Adipocyte (in vitro differentiated cells): ENCODE measurements at regions not wholly inside any gene's neighbourhood (a gene's known extent, or its start where the extent isn't known, plus 50 kb on each side); places are given as distances from the start of the nearest gene placed in this dataset.
A peak's percentile ranks its signal among the peaks of the same experiment; 100 is the strongest.

Source experiments
- DNase-seq: peaks from one replicate; pipeline ENCODE4 v3.0.0-alpha.2; 2015; ENCODE audit warnings: low read depth
- H3K27me3 ChIP-seq: replicated peaks from 2 replicates; pipeline ENCODE4 v1.7.0; 2013; ENCODE audit warnings: mild to moderate bottlenecking, low read length, moderate library complexity; ENCODE audit not compliant: control insufficient read depth, insufficient read depth
- H3K36me3 ChIP-seq: 2 replicates; pipeline ENCODE4 v1.7.0; 2013; ENCODE audit warnings: low read length, mild to moderate bottlenecking, moderate library complexity; ENCODE audit not compliant: control insufficient read depth, insufficient read depth, severe bottlenecking
- H3K4me1 ChIP-seq: 2 replicates; pipeline ENCODE4 v1.7.0; 2013; ENCODE audit warnings: mild to moderate bottlenecking, low read length, moderate library complexity; ENCODE audit not compliant: control insufficient read depth, insufficient read depth
- H3K4me3 ChIP-seq: 2 replicates; pipeline ENCODE4 v1.7.0; 2013; ENCODE audit warnings: mild to moderate bottlenecking, low read length, moderate library complexity
- H3K9ac ChIP-seq: 2 replicates; pipeline ENCODE4 v1.7.0; 2013; ENCODE audit warnings: mild to moderate bottlenecking, low read length, moderate library complexity
- H3K9me3 ChIP-seq: 2 replicates; pipeline ENCODE4 v1.7.0; 2013; ENCODE audit warnings: mild to moderate bottlenecking, low read length, moderate library complexity; ENCODE audit not compliant: control insufficient read depth

DNA sequence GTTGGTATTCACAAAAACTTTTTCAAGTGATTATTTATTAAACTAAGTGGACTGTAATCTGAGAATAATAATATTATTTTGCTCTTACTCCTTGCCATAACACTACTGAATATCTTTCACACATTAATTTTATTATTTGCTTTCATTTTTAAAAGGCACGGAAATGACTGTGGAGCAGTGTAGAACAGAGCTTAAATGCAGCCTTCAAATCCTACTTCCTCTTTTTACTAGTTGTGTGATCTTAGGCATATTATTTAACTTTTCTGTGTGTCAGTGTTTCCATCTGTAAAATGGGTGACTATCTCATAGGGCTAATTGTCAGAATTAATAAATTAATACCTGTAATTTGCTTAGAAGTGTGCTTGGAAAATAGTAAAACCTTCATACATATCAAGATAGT, 55.5 kb upstream of the SLC8A1 start:
- no peak for DNase-seq
- peaks cover 11% of the 10 kb centered on the region for H3K4me1 ChIP-seq
- no peaks in the 10 kb centered on the region for H3K36me3 ChIP-seq
- H3K4me3 ChIP-seq, result no peak overlapping the region
- H3K9me3 ChIP-seq, result no peaks in the 10 kb centered on the region
- no peaks in the 10 kb centered on the region for H3K27me3 ChIP-seq
- no peak overlapping the region for H3K9ac ChIP-seq

DNA sequence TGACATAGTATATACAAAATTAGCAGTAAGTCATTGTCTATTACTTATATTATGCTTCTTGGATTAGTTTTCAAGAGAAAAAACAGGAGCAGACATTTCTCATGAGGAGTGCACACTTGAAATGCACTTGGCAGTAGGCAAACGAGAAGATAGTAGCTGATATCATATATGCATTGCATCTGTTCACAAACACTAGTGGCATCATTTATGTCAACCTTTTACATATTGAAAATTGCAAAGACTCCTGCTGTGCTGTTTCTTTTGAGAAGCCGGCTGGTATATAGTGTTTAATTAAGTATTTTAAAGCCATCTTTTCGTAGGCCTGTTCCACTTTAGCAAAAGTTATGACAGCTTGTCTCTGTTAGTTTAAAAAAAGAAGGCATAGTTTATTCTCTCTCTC, 58.4 kb upstream of the SLC8A1 start:
- no peak for DNase-seq
- Histone ChIP-seq H3K4me3 (no peak overlapping the region), H3K36me3 (no peaks in the 10 kb centered on the region), H3K9ac (no peak overlapping the region), H3K4me1 (peaks cover 18% of the 10 kb centered on the region), H3K27me3 (no peaks in the 10 kb centered on the region), H3K9me3 (no peaks in the 10 kb centered on the region)

DNA sequence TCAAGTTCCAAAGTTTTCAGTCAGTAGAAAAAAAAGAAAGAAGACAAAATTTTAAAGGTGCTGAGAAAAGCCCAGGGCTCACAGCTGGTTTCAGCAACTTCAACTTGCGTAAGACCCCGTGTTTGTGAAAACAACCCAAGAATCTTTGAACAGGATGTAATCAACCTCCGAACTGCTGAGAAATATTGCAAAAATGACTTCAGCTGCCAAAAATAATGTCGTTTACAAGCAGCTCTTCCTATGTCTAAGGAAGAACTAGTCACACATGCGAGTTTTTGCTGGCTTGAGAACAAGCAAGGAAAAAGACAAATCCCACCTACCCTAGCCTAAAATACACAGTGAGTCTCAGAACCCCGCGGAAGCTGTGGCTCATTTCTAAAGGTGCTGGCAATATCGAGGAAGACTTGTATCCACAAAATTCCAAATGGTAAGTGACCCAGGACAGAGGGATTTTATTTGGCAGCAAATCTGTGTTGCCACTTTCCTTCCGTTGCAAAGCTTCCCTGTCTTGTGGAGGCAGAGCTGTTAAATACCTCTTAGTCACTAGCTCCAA, 59.8 kb upstream of the SLC8A1 start:
- peak overlapping the region; percentile 76 for H3K4me3 ChIP-seq
- H3K9me3 ChIP-seq, result no peaks in the 10 kb centered on the region
- peaks cover 18% of the 10 kb centered on the region for H3K4me1 ChIP-seq
- peak overlapping the region; percentile 70 for H3K9ac ChIP-seq
- H3K36me3 ChIP-seq, result no peaks in the 10 kb centered on the region
- no peaks in the 10 kb centered on the region for H3K27me3 ChIP-seq
- peak; percentile 91 for DNase-seq

DNA sequence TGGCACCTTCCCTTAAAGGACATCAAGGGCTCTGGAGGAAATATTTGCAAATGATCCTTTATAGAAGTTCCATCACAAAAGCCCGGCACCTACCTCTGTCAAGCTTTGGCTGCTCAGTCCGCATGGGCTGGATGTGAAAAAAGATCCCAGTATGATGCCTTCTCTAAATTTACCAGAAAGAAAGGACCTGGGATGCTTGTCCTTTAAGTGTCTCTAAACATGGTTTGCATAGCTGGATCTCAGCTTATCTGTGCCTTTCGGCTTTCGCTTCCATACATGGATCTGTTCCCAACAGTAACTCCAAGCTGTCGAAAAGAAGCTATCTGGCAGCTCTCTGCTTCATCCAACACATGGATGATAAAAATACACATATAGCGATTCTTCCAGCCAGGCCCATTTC, 60.4 kb upstream of the SLC8A1 start:
- no peak for DNase-seq
- Histone ChIP-seq H3K36me3 (no peaks in the 10 kb centered on the region), H3K4me1 (peaks cover 18% of the 10 kb centered on the region), H3K9me3 (no peaks in the 10 kb centered on the region), H3K27me3 (no peaks in the 10 kb centered on the region), H3K4me3 (peak overlapping the region; percentile 76), H3K9ac (peak overlapping the region; percentile 70)

DNA sequence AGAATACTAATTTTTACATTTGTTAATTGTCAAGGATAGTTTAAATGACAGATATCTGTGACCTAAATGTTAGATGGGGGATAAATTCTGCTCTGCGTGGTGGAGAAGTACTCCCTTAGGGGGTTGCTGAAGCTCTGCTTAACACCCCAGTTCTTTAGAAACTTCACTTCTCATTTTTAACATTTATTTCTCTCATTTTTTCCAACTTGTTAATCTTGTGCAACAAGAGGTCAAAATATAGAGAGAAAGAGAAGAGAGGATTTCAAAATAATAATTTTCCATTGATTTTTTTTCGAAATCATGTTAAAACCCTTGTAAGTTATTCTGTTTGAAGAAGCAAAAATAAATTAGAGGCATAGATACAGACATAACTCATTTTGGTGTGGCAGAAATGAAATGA, 61.3 kb upstream of the SLC8A1 start:
- Histone ChIP-seq H3K9ac (no peak overlapping the region), H3K9me3 (no peaks in the 10 kb centered on the region), H3K4me3 (no peak overlapping the region), H3K36me3 (no peaks in the 10 kb centered on the region), H3K4me1 (peaks cover 18% of the 10 kb centered on the region), H3K27me3 (no peaks in the 10 kb centered on the region)
- no peak for DNase-seq

DNA sequence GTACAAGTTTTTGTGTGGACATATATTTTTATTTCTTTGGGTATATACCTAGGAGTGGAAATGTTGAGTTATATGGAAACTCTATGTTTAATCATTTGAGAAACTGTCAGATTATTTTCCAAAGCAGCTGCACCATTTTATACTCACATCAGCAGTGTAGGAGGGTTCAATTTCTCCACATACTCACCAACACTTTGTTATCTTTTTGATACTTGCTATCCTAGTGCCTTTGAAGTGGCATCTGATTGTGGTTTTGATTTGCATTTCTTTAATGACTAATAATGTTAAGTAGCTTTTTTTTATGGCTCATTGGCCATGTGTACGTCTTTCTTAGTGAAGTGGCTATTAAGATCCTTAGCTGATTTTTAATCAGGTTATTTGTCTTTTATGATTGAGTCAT, 64.7 kb upstream of the SLC8A1 start:
- H3K4me3 ChIP-seq, result no peak overlapping the region
- DNase-seq, result no peak
- H3K9me3 ChIP-seq, result no peaks in the 10 kb centered on the region
- peaks cover 12% of the 10 kb centered on the region for H3K4me1 ChIP-seq
- no peaks in the 10 kb centered on the region for H3K27me3 ChIP-seq
- no peaks in the 10 kb centered on the region for H3K36me3 ChIP-seq
- H3K9ac ChIP-seq, result no peak overlapping the region

DNA sequence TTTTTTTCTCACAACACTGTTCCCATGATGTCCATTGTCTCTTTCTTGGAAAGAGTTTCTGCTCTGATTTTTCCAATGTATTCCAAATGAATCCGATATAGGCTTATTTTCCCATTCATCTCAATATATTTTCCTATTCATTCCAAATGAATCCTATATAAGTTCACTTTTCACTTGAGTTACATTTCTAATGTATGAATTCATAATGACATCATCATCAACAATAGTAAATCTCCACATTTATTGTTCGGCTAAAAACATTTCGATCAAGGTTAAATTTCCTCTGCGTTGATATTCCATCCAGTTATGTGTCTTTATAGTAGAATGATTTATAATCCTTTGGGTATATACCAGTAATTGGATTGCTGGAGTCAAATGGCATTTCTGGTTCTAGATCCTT, 76.7 kb upstream of the SLC8A1 start:
- no peak overlapping the region for H3K4me3 ChIP-seq
- no peak overlapping the region for H3K9ac ChIP-seq
- H3K9me3 ChIP-seq, result no peaks in the 10 kb centered on the region
- H3K27me3 ChIP-seq, result no peaks in the 10 kb centered on the region
- H3K4me1 ChIP-seq, result no peaks in the 10 kb centered on the region
- no peaks in the 10 kb centered on the region for H3K36me3 ChIP-seq
- DNase-seq, result no peak

DNA sequence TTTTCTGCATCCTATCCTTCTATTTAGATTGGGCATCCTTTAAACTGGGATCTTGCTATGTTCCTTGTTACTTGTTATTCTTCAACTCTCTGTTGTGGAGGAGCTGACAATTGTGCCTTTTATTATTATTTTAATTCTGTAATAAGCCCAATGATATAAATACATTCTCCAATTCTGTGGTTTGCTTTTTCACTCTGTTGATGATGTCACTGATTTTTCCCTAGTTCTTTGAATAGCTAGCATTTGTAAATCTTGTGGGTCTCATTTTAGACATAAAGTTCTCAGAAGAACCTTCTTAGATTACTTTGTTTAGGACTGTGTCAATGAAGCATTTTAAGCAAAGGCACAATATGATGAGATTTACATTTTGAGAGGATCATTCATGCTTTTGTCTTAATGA, 79.5 kb upstream of the SLC8A1 start:
- DNase-seq, result no peak
- no peak overlapping the region for H3K9ac ChIP-seq
- no peaks in the 10 kb centered on the region for H3K9me3 ChIP-seq
- no peaks in the 10 kb centered on the region for H3K36me3 ChIP-seq
- H3K27me3 ChIP-seq, result no peaks in the 10 kb centered on the region
- H3K4me3 ChIP-seq, result no peak overlapping the region
- H3K4me1 ChIP-seq, result no peaks in the 10 kb centered on the region

DNA sequence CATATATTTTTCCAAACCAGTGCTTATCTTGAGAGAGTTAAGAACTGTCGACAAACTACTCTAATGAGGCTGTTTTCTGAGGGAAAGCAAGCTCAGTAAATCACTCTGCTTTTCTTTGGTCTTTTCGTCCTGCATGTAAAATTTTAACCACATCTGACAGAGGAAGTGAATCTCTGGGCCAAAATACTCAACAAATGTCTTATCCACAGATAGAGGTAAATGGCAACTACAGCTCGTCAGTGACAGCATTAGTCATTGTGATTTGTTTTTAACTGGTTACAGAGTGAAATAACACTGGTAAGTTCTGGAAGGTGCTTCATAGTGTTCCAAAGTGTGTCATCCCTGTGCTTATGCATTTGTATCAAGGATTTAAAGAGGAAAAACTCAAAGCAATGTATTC, 82.6 kb upstream of the SLC8A1 start:
- Histone ChIP-seq H3K27me3 (no peaks in the 10 kb centered on the region), H3K9ac (no peak overlapping the region), H3K4me3 (no peak overlapping the region), H3K4me1 (no peaks in the 10 kb centered on the region), H3K9me3 (no peaks in the 10 kb centered on the region), H3K36me3 (no peaks in the 10 kb centered on the region)
- no peak for DNase-seq

DNA sequence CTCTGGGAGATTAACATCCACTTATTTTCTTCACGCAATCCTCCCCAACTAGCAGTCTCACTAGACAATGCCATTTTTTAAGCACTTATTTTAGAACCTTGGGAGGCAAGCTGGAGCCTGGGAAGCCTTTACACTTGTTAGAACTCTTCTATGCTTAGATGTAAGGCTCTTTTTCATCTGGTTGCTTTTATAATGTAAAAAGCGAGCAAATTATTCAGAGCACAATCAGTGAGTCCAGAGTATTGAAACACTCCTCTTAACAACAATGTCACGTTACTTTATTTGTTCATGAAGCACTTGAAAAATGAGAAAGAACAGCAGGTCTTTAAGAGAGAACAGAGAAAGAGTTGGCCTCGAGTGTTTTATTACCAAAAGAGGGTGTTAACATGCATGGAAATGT, 84.1 kb upstream of the SLC8A1 start:
- no peaks in the 10 kb centered on the region for H3K4me1 ChIP-seq
- H3K9ac ChIP-seq, result no peak overlapping the region
- DNase-seq, result no peak
- H3K9me3 ChIP-seq, result no peaks in the 10 kb centered on the region
- H3K36me3 ChIP-seq, result no peaks in the 10 kb centered on the region
- H3K27me3 ChIP-seq, result no peaks in the 10 kb centered on the region
- no peak overlapping the region for H3K4me3 ChIP-seq

DNA sequence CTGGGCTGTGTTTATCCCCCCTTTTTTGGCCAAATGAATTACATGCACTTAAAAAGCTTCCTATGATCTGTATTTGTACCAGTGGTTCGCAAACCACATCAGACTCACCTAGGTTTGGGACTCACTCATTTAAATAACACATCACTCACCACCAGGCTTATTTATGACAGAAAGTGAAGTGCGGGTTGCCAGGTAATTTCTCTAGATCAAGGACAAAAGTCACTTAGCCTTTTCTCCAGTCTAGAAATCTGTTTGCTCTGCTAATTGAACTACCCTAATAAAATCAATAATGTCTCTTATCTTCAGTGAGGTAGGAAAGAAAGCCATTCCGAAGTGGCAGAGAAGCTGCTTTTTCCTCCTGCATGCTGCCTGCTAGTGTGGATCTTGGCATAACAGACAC, 88.1 kb upstream of the SLC8A1 start:
- no peaks in the 10 kb centered on the region for H3K9me3 ChIP-seq
- no peak for DNase-seq
- H3K27me3 ChIP-seq, result no peaks in the 10 kb centered on the region
- no peak overlapping the region for H3K9ac ChIP-seq
- H3K4me3 ChIP-seq, result no peak overlapping the region
- H3K36me3 ChIP-seq, result no peaks in the 10 kb centered on the region
- H3K4me1 ChIP-seq, result no peaks in the 10 kb centered on the region

DNA sequence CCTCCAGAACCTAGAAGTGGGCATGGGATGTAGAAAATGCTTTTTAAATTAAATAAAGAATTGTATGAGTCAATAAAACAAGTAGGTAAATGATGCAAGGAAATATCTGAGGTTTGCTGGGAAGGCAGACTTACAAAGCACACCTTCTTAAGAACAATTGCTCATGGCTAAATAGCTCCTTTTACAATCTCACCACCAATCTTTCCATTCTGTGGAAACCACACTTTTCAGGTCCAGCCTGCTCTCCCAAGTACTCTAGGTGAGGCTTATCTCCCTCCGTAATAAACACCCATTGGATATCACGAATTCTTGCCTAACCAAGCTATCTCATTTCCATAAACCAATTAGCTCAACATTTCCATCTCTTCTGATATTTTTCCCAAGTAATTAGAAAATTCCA, 91.5 kb upstream of the SLC8A1 start:
- DNase-seq, result no peak
- Histone ChIP-seq H3K9ac (no peak overlapping the region), H3K27me3 (no peaks in the 10 kb centered on the region), H3K4me3 (no peak overlapping the region), H3K4me1 (no peaks in the 10 kb centered on the region), H3K9me3 (no peaks in the 10 kb centered on the region), H3K36me3 (no peaks in the 10 kb centered on the region)
